ENCODE measurements at regions not wholly inside any gene's neighbourhood (a gene's known extent, or its start where the extent isn't known, plus 50 kb on each side); places are given as distances from the start of the nearest gene placed in this dataset.
A peak's percentile ranks its signal among the peaks of the same experiment; 100 is the strongest.

GRCh38 chr9:19924080-19924479 lies 135.2 kb upstream of the SLC24A2 start (continued):
- TF ChIP-seq, protein P1, sequence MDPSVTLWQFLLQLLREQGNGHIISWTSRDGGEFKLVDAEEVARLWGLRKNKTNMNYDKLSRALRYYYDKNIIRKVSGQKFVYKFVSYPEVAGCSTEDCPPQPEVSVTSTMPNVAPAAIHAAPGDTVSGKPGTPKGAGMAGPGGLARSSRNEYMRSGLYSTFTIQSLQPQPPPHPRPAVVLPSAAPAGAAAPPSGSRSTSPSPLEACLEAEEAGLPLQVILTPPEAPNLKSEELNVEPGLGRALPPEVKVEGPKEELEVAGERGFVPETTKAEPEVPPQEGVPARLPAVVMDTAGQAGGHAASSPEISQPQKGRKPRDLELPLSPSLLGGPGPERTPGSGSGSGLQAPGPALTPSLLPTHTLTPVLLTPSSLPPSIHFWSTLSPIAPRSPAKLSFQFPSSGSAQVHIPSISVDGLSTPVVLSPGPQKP (CRISPR knock-in tag; IDR thresholded peaks at IDR 0.05) = no peak
- TF ChIP-seq FOSL1 (tag; conservative IDR thresholded peaks at IDR 0.05) (peak; percentile 49; the same call in 1 of the 2 replicates), ZNF133 (CRISPR knock-in tag; IDR thresholded peaks at IDR 0.05) (no peak), ZNF77 (CRISPR knock-in tag; IDR thresholded peaks at IDR 0.05) (no peak), NEUROD1 (IDR thresholded peaks at IDR 0.05; ENCODE audit: borderline replicate concordance, low read depth, low read length, partially characterized antibody) (no peak)

GRCh38 chr9:19922476-19923118 lies 133.8 kb upstream of the SLC24A2 start:
- Histone ChIP-seq H3K4me2 (ENCODE audit: insufficient read depth, low read length) (no peak overlapping the region), H3K9ac (ENCODE audit: insufficient read depth in 1 of 2, low read depth in 2 of 2, low read length in 2 of 2) (no peak overlapping the region), H2AFZ (ENCODE audit: low read depth, low read length) (no peak overlapping the region), H4K20me1 (replicated peaks; ENCODE audit: control insufficient read depth, insufficient read depth, low read length) (no peaks in the 10 kb centered on the region), H3K27ac (ENCODE audit: extremely low read depth, low read depth, low read length) (no peak overlapping the region), H3K4me1 (replicated peaks in 1 of 2; ENCODE audit: control insufficient read depth in 2 of 2, insufficient read depth in 2 of 2, low read length in 2 of 2) (no peaks in the 10 kb centered on the region), H3K9me3 (replicated peaks; ENCODE audit: control insufficient read depth, insufficient read depth, low read depth, low read length) (no peaks in the 10 kb centered on the region), H3K4me3 (no peak overlapping the region), H3K79me2 (ENCODE audit: control insufficient read depth, insufficient read depth, low read length) (no peaks in the 10 kb centered on the region), H3K27me3 (ENCODE audit: control insufficient read depth in 2 of 2, insufficient read depth in 2 of 2, low read length in 2 of 2) (no peaks in the 10 kb centered on the region), H3K36me3 (ENCODE audit: control insufficient read depth, insufficient read depth, low read length) (no peaks in the 10 kb centered on the region), H3K9me1 (ENCODE audit: control insufficient read depth, insufficient read depth, low read length) (no peaks in the 10 kb centered on the region)
- intact Hi-C loops (cut with micrococcal nuclease) (loop anchor here (1.0 kb wide), 1 partner anchor 429 kb away; no protein-coding TSS in a partner anchor), in situ Hi-C loops (cut with MboI) (loop anchor here (10.0 kb wide), 1 partner anchor 438 kb away; no protein-coding TSS in a partner anchor)
- FAIRE-seq (no peak), ATAC-seq (peak; percentile 42; the same call in 2 of the 3 replicates), DNase-seq (ENCODE audit: extremely low read depth in 1 of 4, low spot score in 3 of 4) (peak in 2 of 4 experiments; percentile 14 to 19)
- no TSS peak for BruUV-seq (replicated peaks)
- POLR2A ChIA-PET = no interaction called here
- CTCF ChIA-PET (ENCODE audit: low intra/inter-chr PET ratio) = no interaction called here
- 0% methylated on average over 2 of the region's 2 CpGs for WGBS (ENCODE audit: insufficient coverage, low coverage, missing lambda C conversion rate)
- TF ChIP-seq ESRRB (CRISPR knock-in tag; IDR thresholded peaks at IDR 0.05; ENCODE audit: borderline replicate concordance) (no peak), SMC3 (conservative IDR thresholded peaks at IDR 0.05; ENCODE audit: insufficient read depth, low read depth, low read length) (peak; percentile 40; the same call in 1 of the 2 replicates), ETV5 (CRISPR knock-in tag; IDR thresholded peaks at IDR 0.05; ENCODE audit: low read depth) (no peak), DEAF1 (CRISPR knock-in tag; IDR thresholded peaks at IDR 0.05) (peak; percentile 69), TRIM28 (IDR thresholded peaks at IDR 0.05) (no peak), ZNF668 (CRISPR knock-in tag; IDR thresholded peaks at IDR 0.05) (no peak), MECOM (CRISPR knock-in tag; IDR thresholded peaks at IDR 0.05) (no peak), RERE (CRISPR knock-in tag; IDR thresholded peaks at IDR 0.05; ENCODE audit: borderline replicate concordance) (no peak)
